Fibroblast of skin of left biceps (primary cell): ENCODE measurements at regions not wholly inside any gene's neighbourhood (a gene's known extent, or its start where the extent isn't known, plus 50 kb on each side); places are given as distances from the start of the nearest gene placed in this dataset.

Source experiments
- DNase-seq, 2 experiments: peaks; one replicate each; pipeline ENCODE4 v3.0.0-alpha.2; 2013; ENCODE audit warnings: low read depth in 2 of 2

- DNase-seq, result no peak
Measured at GRCh38 chr16:8278031-8278580, 312.2 kb downstream of the TMEM114 start.

- DNase-seq, result no peak
Measured at GRCh38 chr16:8271344-8271743, 319.0 kb downstream of the TMEM114 start.

- DNase-seq, result no peak
Measured at GRCh38 chr16:8262299-8262698, 328.0 kb downstream of the TMEM114 start.

GRCh38 chr16:8260140-8260539, 330.2 kb downstream of the TMEM114 start:
- DNase-seq, result no peak

- DNase-seq, result no peak
Measured at GRCh38 chr16:8258523-8258922, 331.8 kb downstream of the TMEM114 start.

- no peak for DNase-seq
Measured at GRCh38 chr16:8257561-8257960, 332.8 kb downstream of the TMEM114 start.

- DNase-seq, result no peak
Measured at GRCh38 chr16:8254405-8254804, 335.9 kb downstream of the TMEM114 start.

- DNase-seq, result no peak
Measured at GRCh38 chr16:8253718-8254117, 336.6 kb downstream of the TMEM114 start.

- DNase-seq, result no peak
Measured at GRCh38 chr16:8251727-8252126, 338.6 kb downstream of the TMEM114 start.

- no peak for DNase-seq
Measured at GRCh38 chr16:8251298-8251697, 339.0 kb downstream of the TMEM114 start.

GRCh38 chr16:8247993-8248392, 342.3 kb downstream of the TMEM114 start:
- DNase-seq, result no peak

GRCh38 chr16:8243981-8244380, 346.3 kb downstream of the TMEM114 start:
- DNase-seq, result no peak

GRCh38 chr16:8241408-8241807, 348.9 kb downstream of the TMEM114 start:
- no peak for DNase-seq

- no peak for DNase-seq
Measured at GRCh38 chr16:8239443-8239842, 350.9 kb downstream of the TMEM114 start.

GRCh38 chr16:8237452-8237851, 352.9 kb downstream of the TMEM114 start:
- no peak for DNase-seq

GRCh38 chr16:8236816-8237215, 353.5 kb downstream of the TMEM114 start:
- DNase-seq, result no peak

GRCh38 chr16:8230497-8230896, 359.8 kb downstream of the TMEM114 start:
- DNase-seq, result no peak

GRCh38 chr16:8229011-8229520, 361.2 kb downstream of the TMEM114 start:
- DNase-seq, result no peak

GRCh38 chr16:8217201-8217600, 373.1 kb downstream of the TMEM114 start:
- no peak for DNase-seq

GRCh38 chr16:8204769-8205168, 385.5 kb downstream of the TMEM114 start:
- DNase-seq, result no peak

- DNase-seq, result no peak
Measured at GRCh38 chr16:8204096-8204495, 386.2 kb downstream of the TMEM114 start.

GRCh38 chr16:8203101-8203500, 387.2 kb downstream of the TMEM114 start:
- no peak for DNase-seq

GRCh38 chr16:8200839-8201238, 389.5 kb downstream of the TMEM114 start:
- no peak for DNase-seq

- DNase-seq, result no peak
Measured at GRCh38 chr16:8199390-8199789, 390.9 kb downstream of the TMEM114 start.
